ENCODE measurements at regions not wholly inside any gene's neighbourhood (a gene's known extent, or its start where the extent isn't known, plus 50 kb on each side); places are given as distances from the start of the nearest gene placed in this dataset.

DNA sequence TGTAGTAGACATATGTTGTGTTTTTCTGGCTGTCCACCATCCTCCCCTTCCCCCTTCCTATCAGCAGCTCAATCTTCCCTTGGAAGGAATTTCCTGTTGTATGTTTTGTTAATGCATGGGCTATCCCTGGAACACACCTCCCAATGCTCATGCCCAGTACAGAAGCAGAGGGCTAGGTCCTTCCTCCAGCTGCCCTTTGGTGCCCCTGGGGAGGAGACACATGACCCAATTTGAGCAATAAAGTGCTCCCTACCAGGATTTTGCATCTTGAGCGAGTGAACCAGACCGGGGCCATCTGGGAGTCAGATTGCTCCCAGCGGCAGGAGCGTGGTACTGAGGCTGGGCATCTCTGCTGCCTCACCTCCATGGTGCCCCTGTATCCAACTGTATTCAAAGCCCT lies 141.5 kb upstream of the MED13 start:
- no peak for TF ChIP-seq TAF1 (IDR thresholded peaks at IDR 0.05; ENCODE audit: borderline replicate concordance, insufficient read depth, low read length)
- TF ChIP-seq POLR2AphosphoS5 (IDR thresholded peaks at IDR 0.05; ENCODE audit: low read depth, low read length), result no peak
- TF ChIP-seq, protein P1, sequence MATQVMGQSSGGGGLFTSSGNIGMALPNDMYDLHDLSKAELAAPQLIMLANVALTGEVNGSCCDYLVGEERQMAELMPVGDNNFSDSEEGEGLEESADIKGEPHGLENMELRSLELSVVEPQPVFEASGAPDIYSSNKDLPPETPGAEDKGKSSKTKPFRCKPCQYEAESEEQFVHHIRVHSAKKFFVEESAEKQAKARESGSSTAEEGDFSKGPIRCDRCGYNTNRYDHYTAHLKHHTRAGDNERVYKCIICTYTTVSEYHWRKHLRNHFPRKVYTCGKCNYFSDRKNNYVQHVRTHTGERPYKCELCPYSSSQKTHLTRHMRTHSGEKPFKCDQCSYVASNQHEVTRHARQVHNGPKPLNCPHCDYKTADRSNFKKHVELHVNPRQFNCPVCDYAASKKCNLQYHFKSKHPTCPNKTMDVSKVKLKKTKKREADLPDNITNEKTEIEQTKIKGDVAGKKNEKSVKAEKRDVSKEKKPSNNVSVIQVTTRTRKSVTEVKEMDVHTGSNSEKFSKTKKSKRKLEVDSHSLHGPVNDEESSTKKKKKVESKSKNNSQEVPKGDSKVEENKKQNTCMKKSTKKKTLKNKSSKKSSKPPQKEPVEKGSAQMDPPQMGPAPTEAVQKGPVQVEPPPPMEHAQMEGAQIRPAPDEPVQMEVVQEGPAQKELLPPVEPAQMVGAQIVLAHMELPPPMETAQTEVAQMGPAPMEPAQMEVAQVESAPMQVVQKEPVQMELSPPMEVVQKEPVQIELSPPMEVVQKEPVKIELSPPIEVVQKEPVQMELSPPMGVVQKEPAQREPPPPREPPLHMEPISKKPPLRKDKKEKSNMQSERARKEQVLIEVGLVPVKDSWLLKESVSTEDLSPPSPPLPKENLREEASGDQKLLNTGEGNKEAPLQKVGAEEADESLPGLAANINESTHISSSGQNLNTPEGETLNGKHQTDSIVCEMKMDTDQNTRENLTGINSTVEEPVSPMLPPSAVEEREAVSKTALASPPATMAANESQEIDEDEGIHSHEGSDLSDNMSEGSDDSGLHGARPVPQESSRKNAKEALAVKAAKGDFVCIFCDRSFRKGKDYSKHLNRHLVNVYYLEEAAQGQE (IDR thresholded peaks at IDR 0.05; ENCODE audit: insufficient read depth in 1 of 2, low read depth in 2 of 2, low read length in 2 of 2), result no peak

All from PFSK-1 (cell line).